ENCODE measurements at regions not wholly inside any gene's neighbourhood (a gene's known extent, or its start where the extent isn't known, plus 50 kb on each side); places are given as distances from the start of the nearest gene placed in this dataset.
"Not testable (repeated sequence)": the region's sequence is repeated elsewhere in the genome, so short reads cannot be mapped to it uniquely, and the experiment has no call there.

DNA sequence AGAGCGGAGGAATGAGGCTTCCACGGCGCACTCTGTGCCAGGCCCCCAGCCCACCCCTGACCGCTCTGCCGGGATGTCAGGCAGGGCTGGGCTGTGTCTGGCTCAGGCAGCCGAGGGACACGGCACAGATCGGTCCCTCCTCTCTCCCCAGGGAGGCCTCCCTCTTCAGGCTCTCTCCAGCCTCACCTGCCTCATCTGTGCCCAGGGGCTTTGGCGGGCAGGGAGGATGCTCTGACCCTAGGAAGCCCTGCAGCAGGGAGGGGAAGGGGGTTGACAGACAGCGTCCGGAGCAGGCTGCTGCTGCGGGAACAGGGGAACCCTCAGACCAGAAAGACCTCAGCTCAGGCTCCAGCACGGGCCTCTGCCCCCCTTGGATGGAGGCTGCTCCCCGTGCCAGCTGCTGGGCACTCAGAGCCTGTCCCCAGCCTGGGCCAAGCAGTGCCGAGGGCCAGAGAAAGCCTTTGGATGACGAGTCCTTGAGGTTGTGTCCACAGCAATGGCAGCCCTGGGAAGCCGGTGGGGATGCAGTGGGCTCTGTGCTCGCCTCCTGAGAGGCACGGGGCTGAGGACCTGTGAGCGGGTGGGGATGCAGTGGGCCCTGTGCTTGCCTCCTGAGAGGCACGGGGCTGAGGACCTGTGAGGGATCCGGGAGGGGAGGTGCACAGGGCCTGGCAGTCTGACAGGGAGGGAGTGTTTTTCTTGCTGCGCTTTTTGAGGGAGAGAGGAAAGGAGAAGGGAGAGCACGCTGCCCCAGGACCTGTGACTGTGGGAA lies 66.9 kb downstream of the FOXL3 start:
- no peak for DNase-seq

- DNase-seq = no peak
Observed at GRCh38 chr7:357531-358209, 67.7 kb downstream of the FOXL3 start.

GRCh38 chr7:358352-358751 lies 68.4 kb downstream of the FOXL3 start:
- no peak for DNase-seq

- DNase-seq = no peak
Observed at GRCh38 chr7:359226-359765, 69.3 kb downstream of the FOXL3 start.

DNA sequence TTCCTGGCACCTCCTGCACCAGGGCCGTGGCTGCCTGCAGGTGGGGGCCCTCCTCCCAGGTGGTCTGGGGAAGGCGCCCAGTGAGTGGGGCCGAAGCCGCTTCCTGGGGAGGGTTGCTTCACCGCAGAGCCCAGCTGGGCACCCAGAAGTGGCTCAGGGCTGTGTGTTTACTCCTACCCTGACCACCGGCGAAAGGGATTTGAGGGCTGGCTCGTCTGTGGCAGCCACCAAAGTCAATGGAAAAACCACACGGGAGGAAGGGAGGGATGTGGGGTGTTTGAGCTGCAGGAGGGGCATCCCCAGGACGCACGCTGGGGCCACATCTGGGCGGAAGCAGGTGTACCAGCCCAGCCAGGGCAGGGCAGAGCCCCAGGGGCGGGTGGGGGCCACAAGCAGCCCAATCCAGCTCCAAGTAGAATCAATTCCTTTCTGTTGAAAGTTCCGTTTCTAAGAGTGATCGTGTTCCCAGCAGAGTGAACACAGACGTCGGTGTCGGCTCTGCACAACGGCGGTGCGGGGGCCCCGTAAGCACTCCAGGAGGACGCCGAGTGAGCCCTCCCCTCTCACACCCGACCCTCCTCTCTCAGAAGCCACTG lies 69.9 kb downstream of the FOXL3 start:
- no peak for DNase-seq

- no peak for DNase-seq
Observed at GRCh38 chr7:360454-361100, 70.6 kb downstream of the FOXL3 start.

GRCh38 chr7:361182-361581 lies 71.2 kb downstream of the FOXL3 start:
- DNase-seq = not testable (repeated sequence)

GRCh38 chr7:361680-362401 lies 71.9 kb downstream of the FOXL3 start:
- DNase-seq = no peak

GRCh38 chr7:362402-363096 lies 72.6 kb downstream of the FOXL3 start:
- no peak for DNase-seq

DNA sequence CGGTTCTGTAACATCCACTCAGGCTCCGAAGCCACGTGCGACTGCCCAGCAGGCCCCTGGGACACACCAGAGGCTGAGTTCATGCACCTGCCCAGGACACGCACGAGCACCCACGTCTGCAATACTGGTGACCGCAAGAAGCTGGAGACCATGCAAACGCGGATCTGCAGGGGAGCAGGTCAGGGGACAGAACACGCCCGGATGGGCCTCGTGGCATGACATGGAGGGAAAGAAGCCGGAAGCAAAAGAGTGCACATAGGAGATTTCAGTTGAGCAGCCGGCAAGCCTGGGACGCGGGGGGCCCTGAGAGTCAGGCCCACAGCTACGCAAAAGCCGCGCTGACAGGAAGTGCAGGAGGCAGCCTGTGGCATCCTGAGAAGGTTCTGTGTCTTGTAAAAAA lies 73.7 kb downstream of the FOXL3 start:
- no peak for DNase-seq

DNA sequence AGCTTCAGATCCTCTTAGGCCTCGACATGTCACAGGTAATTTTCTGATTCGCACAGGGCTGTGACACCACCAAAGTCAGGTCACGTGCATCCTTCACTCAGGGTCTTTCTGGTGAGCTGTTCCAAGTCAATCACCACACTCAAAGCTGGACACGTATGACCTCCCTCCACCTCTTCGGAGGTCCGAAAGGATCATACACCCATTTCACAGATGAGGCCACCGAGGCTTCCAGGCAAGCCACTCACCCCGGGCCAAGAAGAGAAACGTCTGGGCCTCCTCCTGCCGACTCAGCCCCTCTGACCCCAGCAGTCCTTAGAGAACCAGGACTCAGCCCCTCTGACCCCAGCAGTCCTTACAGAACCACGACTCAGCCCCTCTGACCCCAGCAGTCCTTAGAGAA lies 74.6 kb downstream of the FOXL3 start:
- DNase-seq = no peak

DNA sequence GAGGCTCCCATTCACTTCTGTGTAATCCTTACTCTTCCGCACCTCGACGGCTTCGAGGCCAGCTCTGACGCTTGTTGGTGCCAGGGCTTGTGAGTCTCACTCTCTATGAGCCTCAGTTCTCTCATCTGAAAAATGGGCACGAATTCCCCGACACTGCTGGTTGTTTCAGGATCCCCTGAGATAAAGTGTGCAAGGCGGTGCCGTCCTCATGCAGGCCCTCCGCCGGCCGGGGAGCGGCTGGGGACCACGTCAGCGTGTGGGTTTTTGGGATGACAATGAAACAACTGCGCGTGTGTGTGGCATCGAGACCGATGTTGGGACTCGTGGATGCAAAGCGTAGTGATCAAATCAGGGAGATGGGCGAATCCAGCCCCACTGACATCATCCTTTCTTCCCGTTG lies 75.6 kb downstream of the FOXL3 start:
- no peak for DNase-seq

DNA sequence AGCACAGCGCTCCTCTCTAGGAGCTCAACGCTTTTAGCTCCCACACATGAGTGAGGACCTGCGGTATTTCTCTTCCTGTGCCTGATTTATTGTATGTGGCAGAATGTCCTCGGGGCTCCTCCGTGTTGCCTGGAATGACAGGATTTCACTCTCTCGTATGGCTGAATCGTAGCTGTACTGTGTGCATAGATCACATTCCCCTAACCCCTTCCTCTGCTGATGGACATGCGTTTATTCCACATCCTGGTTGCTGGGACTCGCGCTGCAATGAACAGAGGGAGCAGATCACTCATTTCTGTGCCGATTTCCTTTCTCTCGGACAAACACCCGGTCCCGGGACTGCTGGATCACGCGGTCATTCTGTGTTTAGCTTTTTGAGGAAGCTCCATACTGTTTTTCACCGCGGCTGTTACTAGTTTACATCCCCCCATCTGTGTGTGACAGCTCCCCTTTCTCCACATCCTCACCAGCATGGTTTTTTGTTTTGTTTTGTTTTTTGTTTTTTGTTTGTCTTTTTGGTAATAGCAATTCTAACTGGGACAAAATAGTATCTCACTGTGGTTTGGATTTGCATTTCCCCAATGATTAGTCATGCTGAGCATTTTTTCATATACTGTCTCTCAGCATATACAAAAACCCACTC lies 76.3 kb downstream of the FOXL3 start:
- DNase-seq = no peak

- DNase-seq = no peak
Observed at GRCh38 chr7:367351-367901, 77.5 kb downstream of the FOXL3 start.

GRCh38 chr7:368651-369475 lies 78.9 kb downstream of the FOXL3 start:
- DNase-seq = no peak

GRCh38 chr7:369476-370258 lies 79.7 kb downstream of the FOXL3 start:
- no peak for DNase-seq

GRCh38 chr7:370259-370625 lies 80.3 kb downstream of the FOXL3 start:
- DNase-seq = no peak

DNA sequence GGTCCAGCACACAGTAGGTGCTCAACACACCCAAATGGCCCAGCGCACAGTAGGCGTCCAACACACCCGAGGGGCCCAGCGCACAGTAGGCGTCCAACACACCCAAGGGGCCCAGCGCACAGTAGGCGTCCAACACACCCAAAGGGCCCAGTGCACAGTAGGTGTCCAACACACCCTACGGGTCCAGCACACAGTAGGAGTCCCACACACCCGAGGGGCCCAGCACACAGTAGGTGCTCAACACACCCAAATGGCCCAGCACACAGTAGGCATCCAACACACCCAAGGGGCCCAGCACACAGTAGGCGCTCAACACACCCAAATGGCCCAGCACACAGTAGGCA lies 80.8 kb downstream of the FOXL3 start:
- no peak for DNase-seq

GRCh38 chr7:371119-371778 lies 81.3 kb downstream of the FOXL3 start:
- no peak for DNase-seq

Measured in midbrain (tissue), 1 donor.